HG03064 (cell line): ENCODE measurements at regions not wholly inside any gene's neighbourhood (a gene's known extent, or its start where the extent isn't known, plus 50 kb on each side); places are given as distances from the start of the nearest gene placed in this dataset.
"Not testable (repeated sequence)": the region's sequence is repeated elsewhere in the genome, so short reads cannot be mapped to it uniquely, and the experiment has no call there.

Source experiments
- ATAC-seq: cut with Tn5 transposase; IDR thresholded peaks from one replicate; pipeline ENCODE4 v1.9.1; 2021; ENCODE audit warnings: low read depth; ENCODE audit not compliant: unreplicated experiment

DNA sequence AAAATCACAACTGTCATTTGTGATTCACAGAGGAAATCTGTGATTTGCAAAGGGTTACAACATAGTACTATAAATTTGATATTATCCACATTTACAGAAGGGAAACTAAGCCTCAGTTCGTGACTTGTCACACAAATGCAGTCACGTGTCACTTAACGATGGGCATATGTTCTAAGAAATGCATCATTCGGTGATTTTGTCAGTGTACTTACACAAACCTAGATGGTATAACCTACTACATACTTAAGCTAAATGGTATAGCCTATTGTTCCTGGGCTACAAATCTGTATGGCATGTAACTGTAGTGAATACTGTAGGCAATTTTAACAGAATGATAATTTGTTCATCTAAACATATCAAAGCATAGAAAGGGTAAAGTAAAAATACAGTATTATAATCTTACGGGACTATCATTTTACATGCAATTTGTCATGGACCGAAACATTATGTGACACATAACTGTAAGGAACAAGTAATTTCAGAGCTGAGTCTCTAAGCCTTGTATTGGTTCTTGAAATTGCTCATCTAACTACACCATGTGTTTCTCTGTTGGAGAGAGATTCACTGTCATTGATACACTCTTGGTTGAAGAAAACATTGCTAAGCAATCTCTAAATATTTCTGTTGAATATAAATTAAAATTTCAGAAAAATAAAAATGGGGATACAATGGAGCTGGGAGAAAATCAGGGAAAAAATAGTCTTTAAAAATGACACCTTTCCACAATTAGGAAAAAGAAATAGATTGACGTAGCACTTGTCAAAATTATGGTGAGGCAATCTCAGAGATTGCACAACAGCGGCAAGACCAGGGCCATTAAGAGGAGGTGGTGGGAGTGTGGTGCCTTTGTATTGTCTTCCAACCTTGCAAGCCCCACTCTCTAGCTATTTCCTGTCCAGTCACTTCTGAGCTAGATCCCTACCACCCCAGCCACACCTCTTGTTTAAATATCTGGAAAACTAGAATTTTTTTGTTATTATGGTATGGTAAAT, 645.8 kb upstream of the TBL1XR1 start:
- no peak for ATAC-seq

DNA sequence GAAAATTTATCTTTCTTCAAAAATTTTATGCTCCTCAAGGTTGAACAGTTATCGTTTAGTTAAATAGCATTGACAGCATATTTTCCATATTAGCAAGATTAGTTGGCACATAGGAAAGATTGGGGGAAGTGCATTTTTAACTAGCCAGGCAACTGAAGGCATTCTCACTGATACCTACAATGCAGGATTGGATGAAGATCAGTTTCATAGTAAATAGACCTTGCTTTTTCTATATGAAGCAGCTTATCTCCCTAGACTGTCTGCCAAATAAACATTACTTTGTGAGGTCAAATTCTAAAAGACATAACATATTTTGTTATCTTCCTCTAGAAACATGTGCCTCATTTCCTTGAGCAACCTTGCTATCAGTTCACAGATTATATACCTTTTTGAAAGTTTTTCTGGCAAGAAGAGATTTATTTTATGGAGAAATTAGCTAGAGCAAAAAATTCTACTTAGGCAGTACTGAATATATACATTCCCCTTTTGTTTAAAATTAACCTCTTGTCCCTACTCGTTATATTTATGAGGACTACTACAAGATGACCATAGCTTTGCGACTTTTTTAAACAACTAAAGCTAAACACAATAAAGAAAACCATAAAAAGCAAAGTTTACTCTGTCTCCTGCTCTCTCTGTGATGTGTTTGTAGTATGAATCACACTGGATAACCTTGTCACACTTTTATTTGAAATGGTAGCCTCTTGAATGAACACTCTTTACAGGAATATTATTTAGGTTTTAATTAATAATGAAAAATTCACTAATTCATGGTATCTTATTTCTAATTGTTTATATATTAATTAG, 654.9 kb upstream of the TBL1XR1 start:
- no peak for ATAC-seq

DNA sequence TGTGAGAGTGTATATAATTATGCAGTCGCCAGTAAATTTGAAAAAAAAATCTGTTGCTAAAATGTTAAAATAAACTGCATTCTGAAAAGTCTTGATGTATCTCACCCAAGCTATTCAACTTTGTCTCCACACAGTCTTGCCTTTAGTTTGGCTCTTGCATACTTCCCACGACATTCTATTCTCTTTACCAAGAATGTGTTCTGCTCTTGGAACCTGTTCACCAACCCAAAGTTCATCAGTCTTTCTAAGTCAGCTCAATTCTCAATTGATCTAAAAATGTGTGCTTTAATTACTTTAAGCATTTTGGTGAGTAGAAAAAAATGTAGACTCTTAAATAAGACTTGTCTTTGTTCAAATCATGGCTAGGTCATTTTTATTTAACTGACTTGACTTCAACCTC, 657.7 kb upstream of the TBL1XR1 start:
- ATAC-seq: no peak

DNA sequence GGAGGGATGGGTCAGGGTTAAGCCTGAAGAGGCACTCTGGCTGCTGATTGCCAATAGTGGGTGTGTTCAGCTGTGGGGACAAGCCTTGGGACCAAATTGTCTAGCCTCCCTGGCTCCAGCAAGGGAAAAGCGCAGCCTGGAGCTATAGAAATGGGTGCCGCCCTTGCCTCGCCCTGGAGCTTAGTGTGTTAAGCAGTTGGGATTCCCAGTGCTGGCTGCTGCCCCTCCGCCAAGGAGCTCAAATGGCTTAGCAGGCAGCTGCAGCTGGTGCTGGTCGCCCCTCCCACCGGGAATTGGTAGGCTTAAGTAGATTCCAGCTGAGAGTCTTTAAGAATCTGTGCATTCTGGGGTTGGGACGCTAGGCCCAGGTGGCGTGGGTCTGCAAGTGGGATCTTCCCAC, 662.9 kb upstream of the TBL1XR1 start:
- ATAC-seq: no peak

DNA sequence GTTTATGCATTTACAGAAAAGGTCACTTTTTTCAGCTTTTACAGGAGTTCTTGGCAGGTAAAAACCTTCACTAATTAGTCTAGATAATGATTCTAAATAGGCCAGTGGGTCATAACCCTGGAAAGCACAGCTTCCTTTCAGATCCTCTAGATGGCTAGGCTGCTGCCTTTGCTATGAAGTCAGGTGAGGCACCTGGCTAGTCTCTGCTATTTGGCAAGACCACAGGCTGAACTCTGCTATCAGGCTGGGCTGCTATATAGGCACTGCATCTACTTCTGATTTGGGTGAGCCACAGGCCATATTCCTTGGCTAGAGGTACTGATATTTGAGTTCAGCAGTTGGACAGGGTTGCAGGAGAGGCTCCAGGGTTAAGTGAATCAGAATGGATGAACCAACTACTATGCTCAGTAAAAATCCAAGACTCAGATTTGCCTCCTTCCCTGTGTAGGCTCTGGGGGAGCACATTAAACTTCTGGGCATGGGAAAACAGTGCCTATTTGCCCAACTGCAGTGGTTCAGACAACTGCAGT, 665.7 kb upstream of the TBL1XR1 start:
- no peak for ATAC-seq

DNA sequence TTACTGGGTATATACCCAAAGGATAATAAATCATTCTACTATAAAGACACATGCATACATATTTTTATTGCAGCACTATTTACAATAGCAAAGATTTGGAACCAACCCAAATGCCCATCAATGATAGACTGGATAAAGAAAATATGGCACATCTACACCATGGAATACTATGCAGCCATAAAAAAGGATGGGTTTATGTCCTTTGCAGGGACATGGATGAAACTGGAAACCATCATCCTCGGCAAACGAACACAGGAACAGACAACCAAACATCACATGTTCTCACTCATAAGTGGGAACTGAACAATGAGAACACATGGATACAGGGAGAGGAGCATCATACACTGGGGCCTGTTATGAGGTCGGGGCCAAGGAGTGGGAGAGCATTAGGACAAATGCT, 665.0 kb upstream of the KCNMB2 start:
- not testable (repeated sequence) for ATAC-seq

DNA sequence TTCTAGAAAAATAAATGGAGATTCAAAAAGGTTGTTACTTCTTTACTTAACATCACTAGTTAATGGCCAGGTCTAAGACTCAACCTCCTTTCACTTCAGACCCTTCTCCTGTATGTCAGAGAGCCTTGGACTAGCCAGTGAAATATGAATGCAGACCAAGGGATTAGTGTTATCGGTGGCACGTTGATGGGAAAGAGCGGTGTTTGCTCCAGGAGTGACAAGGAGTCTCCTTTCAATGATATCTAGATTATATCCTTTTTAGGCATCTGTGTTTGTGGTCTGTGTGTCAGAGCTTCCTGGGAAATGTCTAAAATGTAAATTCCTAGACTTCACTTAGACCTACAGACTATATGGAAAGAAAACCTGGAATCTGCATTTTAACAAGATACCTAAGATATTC, 658.0 kb upstream of the KCNMB2 start:
- ATAC-seq: no peak

DNA sequence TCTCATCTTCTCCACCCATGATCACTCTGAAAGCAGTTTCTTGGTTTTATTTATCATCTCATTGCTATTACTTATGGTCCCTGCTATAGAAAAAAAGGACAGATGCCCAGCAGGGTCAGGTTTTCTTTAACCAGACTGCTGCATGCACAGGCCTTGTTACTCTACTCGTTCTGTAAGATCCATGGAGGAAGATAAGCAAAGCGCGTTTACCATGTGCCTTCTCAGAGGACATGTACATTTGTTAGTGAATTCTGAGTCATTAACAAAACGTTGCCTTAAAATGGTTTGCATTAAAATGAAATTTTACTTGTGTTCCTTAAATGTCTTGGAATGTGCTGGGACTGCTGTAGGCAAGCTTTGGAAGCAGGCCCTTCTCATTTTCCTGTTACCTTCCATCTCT, 657.3 kb upstream of the KCNMB2 start:
- no peak for ATAC-seq

DNA sequence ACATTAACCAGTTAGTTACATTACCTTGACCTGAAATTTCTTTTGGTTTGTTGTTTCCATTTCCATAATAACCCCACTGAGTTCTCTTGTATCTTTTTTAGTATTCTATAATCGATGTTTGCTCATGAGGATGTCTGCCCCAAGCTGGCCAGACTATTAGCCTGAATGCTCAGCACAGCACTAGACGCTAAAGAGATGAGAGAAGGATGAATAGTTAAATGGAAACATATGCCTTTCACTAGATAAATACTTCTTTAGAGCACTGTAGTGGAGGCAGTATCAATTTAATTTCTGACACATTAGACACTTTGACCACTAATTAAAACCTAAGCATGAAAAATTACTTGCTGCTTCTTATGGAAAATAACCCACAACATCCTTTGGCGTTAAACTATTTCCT, 654.9 kb upstream of the KCNMB2 start:
- ATAC-seq: no peak

DNA sequence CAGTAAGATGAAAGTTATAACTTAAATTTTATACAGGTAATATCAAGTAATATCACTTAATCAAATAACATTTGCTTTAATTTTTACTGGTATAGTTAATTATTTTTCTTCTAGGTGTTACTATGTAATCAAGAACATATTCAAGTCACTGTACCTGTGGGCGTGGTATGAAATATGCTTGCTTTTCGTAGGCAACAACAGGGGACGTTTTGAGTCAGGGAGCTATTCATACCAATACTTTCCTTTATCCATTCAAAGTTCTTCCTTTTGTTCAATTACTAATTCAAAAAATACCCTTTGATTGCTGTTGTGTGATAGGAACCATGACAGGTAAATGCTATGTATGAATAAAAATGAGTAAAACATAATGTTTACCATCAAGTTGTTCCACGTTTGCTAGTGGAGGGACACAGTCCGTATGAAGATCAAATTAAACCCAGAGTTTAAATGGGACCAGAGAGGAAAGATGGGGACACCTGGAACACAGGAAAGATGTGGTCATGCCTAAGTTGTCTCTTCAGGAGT, 654.0 kb upstream of the KCNMB2 start:
- no peak for ATAC-seq

DNA sequence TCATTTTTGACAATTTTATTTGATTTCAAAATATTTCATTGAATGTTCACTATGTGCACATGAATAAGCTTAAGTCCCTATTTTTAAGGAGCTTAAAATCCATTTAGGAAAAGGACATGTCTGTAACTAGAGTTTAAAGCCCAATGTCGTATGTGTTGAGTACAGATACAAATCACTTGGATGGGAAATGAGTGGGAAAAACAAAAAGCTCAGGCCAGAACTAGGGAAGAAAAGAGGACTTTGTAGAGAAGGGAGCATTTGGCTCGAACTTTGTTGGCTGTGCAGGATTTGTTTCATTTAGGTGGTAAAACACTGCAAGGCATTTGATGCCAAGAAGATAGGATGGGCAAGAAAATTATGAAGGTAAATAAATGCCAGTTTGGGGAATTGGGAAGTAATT, 653.1 kb upstream of the KCNMB2 start:
- ATAC-seq: no peak

DNA sequence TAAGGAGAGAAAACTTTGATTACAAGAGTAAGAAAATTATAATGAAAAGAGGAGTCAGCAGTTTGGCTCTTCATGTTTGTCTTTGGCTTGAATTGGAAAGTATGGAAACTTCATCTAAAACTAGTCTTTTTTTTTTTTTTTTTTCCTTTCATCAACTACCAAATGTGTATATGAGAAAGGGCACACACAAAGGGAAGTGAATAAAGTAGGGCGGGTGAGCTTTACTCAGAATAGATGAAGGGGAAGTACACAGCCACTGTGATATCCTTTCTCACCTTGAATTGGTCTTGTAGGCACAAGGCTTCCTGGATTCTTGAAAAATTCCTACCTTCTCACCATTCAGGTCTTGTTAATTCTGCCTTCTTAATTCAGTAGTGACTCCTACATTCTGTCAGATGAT, 652.3 kb upstream of the KCNMB2 start:
- ATAC-seq: no peak

DNA sequence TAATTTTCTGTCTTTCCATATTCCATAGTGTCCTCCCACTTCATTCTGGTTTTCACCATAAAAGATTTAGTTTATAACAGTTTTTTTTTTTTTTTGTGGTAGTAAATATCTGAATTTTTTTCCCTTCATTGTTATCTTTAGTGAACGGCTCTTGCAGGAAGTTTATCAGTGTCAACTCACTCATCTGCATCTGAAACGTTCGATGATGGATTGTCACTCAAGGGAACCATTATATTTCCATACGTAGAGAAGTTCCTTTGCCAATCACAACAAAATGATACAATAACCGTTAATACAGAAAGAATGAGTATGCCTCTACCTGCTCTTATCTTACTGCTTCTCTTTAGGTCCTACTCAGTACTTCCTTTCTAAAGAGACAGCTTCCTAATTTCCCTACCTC, 651.2 kb upstream of the KCNMB2 start:
- ATAC-seq: no peak

DNA sequence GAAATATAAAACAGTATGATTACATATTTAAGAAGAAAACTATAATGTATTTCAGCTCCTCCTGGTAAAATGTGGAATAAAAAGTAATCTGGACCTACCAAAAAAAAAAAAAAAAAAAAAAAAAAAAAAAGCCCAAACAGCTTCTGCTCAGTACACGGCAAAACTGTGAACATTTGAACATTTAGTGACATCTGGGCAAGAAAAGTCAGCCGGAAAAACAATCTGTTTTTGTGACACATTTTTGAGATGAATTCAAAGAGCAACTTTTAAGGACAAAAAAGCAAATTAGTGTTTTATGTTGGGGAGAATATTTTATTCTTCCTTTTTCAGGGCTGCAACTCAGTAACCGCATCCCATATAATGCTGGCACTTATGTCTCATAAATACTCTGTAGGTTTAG, 649.7 kb upstream of the KCNMB2 start:
- ATAC-seq: no peak

DNA sequence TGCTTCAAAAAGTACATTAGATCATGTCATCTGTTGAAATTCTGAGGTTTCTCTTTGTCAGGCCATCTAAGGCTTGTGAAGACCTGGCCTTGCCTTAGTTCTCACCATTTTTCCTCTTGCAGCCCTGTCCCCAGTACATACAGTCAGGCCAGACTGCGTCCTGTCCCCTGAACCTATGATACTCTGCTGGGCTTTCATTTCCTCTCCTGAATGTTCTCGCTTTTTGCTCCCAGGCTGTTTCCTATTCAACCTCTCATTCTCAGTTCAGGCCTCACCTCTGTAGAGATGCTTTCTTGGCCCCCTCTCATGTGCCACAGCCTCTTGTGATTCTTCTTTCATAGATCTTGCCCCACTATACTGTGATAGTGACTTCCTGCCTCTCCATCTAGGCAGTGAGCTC, 648.8 kb upstream of the KCNMB2 start:
- ATAC-seq: no peak

DNA sequence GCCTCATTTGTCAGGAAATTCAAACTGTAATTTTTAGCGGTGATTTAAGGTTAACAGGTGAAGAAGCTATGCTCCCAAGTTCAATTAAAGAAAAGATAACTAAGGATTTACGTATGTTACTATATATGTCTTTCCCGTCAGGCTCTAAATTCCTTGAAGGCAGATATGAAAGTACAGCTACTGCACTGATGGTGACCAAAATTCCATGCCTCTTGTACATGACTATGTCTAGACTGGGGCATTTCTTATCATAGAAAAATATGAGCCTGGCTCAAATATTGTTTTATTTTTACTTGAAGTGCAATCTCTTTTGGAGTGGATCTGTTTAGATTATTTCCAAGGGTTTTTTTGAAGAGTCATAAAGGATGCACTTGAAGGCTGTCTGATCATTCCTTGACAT, 647.1 kb upstream of the KCNMB2 start:
- no peak for ATAC-seq

DNA sequence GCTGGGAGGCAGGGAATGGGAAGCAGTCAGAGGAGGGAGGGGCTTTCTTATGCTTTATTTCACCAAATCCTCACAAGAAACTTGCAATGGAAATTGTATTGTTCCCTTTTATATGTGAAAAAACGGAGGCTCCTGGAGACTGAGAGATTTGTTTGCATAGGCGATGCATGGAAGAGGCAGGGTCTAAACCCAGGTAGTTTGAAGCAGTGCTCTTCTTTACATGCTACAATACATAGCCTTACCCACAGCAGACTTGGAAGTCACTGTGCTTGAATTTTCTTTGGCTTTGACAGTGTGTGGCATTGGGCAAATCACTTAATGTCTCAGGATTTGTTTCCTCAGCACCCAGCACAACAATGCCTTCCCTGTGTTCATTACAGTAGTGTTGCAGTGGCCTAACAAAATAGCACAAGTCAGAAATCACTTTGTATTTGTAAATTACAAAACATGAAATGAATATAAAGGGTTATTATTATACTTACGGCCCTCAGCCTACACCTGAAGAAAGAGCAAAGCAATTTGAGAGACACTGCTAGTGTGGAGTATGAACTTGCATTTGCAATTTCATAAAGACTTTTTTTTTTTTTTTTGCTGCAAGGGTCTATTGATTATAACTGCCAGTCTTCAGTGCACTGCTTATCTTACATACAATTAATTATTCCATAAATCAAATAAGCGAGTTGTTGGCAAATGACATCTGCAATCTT, 646.4 kb upstream of the KCNMB2 start:
- no peak for ATAC-seq

DNA sequence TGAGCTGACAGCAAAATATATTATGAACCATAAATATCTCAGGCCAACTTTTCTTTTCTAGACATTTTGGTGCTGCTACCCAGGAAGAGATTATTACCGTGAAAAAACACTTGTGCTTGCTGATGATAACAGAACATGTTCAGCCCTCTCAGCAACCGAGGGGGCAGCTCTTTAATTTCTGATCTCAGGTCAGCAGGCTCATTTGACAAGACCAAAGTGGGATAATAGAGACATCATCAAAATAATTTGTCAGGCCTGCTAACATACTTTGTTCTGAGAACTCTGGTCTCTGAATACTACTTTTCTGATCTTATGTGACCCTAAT, 645.9 kb upstream of the KCNMB2 start:
- no peak for ATAC-seq

DNA sequence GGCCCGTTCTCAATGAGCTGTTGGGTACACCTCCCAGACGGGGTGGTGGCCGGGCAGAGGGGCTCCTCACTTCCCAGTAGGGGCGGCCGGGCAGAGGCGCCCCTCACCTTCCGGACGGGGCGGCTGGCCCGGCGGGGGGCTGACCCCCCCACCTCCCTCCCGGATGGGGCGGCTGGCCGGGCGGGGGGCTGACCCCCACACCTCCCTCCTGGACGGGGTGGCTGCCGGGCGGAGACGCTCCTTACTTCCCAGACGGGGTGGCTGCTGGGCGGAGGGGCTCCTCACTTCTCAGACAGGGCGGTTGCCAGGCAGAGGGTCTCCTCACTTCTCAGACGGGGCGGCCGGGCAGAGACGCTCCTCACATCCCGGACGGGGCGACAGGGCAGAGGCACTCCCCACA, 644.7 kb upstream of the KCNMB2 start:
- ATAC-seq: not testable (repeated sequence)

DNA sequence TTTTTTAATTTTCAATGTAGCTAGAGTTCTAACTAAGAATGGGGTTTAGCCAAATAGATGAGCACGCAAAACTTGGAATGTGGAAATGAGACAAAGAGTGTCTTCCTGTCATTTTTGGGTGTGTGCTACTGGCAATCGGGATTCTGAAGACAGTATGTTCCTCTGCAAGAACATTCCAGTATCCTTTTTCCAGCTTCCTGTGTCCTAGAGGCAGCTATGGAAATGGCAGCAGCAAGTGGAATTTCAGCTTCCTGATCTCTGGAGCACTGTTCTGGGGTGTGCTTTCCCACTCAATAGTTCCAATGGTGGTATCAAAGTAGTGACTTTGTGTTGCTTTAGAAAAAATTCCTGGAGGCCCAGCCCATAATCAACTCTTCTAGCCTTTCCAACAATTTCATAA, 642.9 kb upstream of the KCNMB2 start:
- ATAC-seq: no peak
